HCT116 (cell line): ENCODE measurements at regions not wholly inside any gene's neighbourhood (a gene's known extent, or its start where the extent isn't known, plus 50 kb on each side); places are given as distances from the start of the nearest gene placed in this dataset.

Experiments used
- ATAC-seq: fragments of 200-7000 bp; cut with Tn5 transposase; 2 replicates; pipeline ENCODE4 v1.9.1; 2020; ENCODE audit warnings: mild to moderate bottlenecking, moderate library complexity
- BruUV-seq: library from RNA; stranded (reverse); fragments of 400-500 nt; replicated peaks from 2 replicates; lab custom pipeline; 2021; lab: Mats Ljungman, UMichigan
- CTCF ChIA-PET: fragments of 300-600 bp; sonication (Branson Sonifier 250); formaldehyde crosslinking; loops from one replicate; lab custom pipeline; 2021; ENCODE audit warnings: antibody characterized with exemption; lab: Charles Lee
- POLR2A ChIA-PET: fragments of 300-600, 350-600 bp; sonication (Branson Sonifier 250); formaldehyde crosslinking; loops from one replicate; lab custom pipeline; 2021; ENCODE audit warnings: antibody characterized with exemption; lab: Charles Lee
- RAD21 ChIA-PET, 2 experiments: fragments of 300-600 bp; sonication (Branson Sonifier 250); formaldehyde crosslinking; loops; one replicate each; lab custom pipeline; 2023; ENCODE audit warnings: low total read pairs in 2 of 2; ENCODE audit not compliant: uncharacterized antibody in 2 of 2, unreplicated experiment in 2 of 2, low non-redundant PET in 1 of 2; lab: Charles Lee
- DNase-seq: peaks from one replicate; pipeline ENCODE4 v3.0.0-alpha.2; 2010; ENCODE audit warnings: low read depth, low spot score
- H2AFZ ChIP-seq: fragments of 200-600 bp; shearing (Covaris generic), sonication (generic); 2 replicates; pipeline ENCODE4 v1.6.1; 2017; ENCODE audit warnings: low read depth, mixed run types, mixed read lengths, antibody characterized with exemption, low read length; ENCODE audit not compliant: poor library complexity, severe bottlenecking
- H3K27ac ChIP-seq: 2 replicates; pipeline ENCODE4 v1.5.1; 2012; ENCODE audit warnings: low read depth, low read length
- H3K27me3 ChIP-seq: fragments of 200-600 bp; sonication (generic); 2 replicates; pipeline ENCODE4 v1.6.1; 2016; ENCODE audit warnings: mixed run types, low read length, mixed read lengths; ENCODE audit not compliant: insufficient read depth
- H3K36me3 ChIP-seq, 2 experiments: fragments of 200-500 bp in 1 of 2; fragments of 200-600 bp in 1 of 2; sonication (Bioruptor generic) in 1 of 2; sonication (generic) in 1 of 2; 2 replicates each; pipeline versions ENCODE4 v1.5.1 to v1.6.1; 2014 to 2016; ENCODE audit warnings: low read length in 2 of 2, inconsistent platforms in 1 of 2, mixed read lengths in 1 of 2, mixed run types in 1 of 2; ENCODE audit not compliant: insufficient read depth in 2 of 2, control insufficient read depth in 1 of 2
- H3K4me1 ChIP-seq, 2 experiments: fragments of 200-600 bp in 1 of 2; sonication (generic) in 1 of 2; 2 replicates each; pipeline versions ENCODE4 v1.5.1 to v1.6.1; 2012 to 2017; ENCODE audit warnings: low read length in 2 of 2, inconsistent platforms in 1 of 2, mild to moderate bottlenecking in 1 of 2, mixed read lengths in 1 of 2, mixed run types in 1 of 2, moderate library complexity in 1 of 2; ENCODE audit not compliant: insufficient read depth in 2 of 2, control insufficient read depth in 1 of 2
- H3K4me2 ChIP-seq: fragments of 200-600 bp; sonication (generic); 2 replicates; pipeline ENCODE4 v1.6.1; 2017; ENCODE audit warnings: mixed run types, low read length, mixed read lengths
- H3K4me3 ChIP-seq, 2 experiments: fragments of 200-600 bp in 1 of 2; sonication (generic) in 1 of 2; replicated peaks in 1 of 2; 2 replicates each; pipeline ENCODE4 v1.5.1; 2011 to 2016; ENCODE audit warnings: low read length in 2 of 2, control low read depth in 1 of 2, low read depth in 1 of 2, mild to moderate bottlenecking in 1 of 2, mixed read lengths in 1 of 2, mixed run types in 1 of 2
- H3K79me2 ChIP-seq: fragments of 200-600 bp; sonication (generic); 2 replicates; pipeline ENCODE4 v1.6.1; 2017; ENCODE audit warnings: mild to moderate bottlenecking, mixed run types, low read length, moderate library complexity, mixed read lengths; ENCODE audit not compliant: insufficient read depth
- H3K9ac ChIP-seq: fragments of 200-600 bp; sonication (generic); 2 replicates; pipeline ENCODE4 v1.6.1; 2016; ENCODE audit warnings: low read length, mixed read lengths
- H3K9me2 ChIP-seq: fragments of 200-600 bp; sonication (generic), shearing (Covaris generic); 2 replicates; pipeline ENCODE4 v1.6.1; 2017; ENCODE audit warnings: mixed run types, mild to moderate bottlenecking, moderate library complexity; ENCODE audit not compliant: insufficient read depth
- H3K9me3 ChIP-seq, 2 experiments: fragments of 200-500 bp in 1 of 2; fragments of 200-600 bp in 1 of 2; sonication (Bioruptor generic) in 1 of 2; sonication (generic) in 1 of 2; 2 replicates each; pipeline ENCODE4 v1.6.1; 2014 to 2017; ENCODE audit warnings: low read length in 2 of 2, mixed read lengths in 2 of 2, inconsistent platforms in 1 of 2, low read depth in 1 of 2, mild to moderate bottlenecking in 1 of 2, mixed run types in 1 of 2, moderate library complexity in 1 of 2; ENCODE audit not compliant: control insufficient read depth in 1 of 2, insufficient read depth in 1 of 2
- H4K20me1 ChIP-seq: fragments of 200-600 bp; sonication (generic), shearing (Covaris generic); 2 replicates; pipeline ENCODE4 v1.6.1; 2017; ENCODE audit warnings: mixed run types, mild to moderate bottlenecking, moderate library complexity; ENCODE audit not compliant: insufficient read depth
- CBX3 ChIP-seq: IDR thresholded peaks from 2 replicates; pipeline ENCODE4 v1.6.1; 2012; ENCODE audit warnings: low read depth
- CEBPB ChIP-seq: IDR thresholded peaks from 2 replicates; pipeline ENCODE4 v1.6.1; 2012; ENCODE audit warnings: low read depth
- EGR1 ChIP-seq: IDR thresholded peaks from 2 replicates; pipeline ENCODE4 v1.6.1; 2012; ENCODE audit warnings: low read depth
- ELF1 ChIP-seq: IDR thresholded peaks from 2 replicates; pipeline ENCODE4 v1.6.1; 2012; ENCODE audit warnings: low read depth, borderline replicate concordance
- EZH2phosphoT487 ChIP-seq: fragments of 200-600 bp; IDR thresholded peaks from 2 replicates; pipeline ENCODE4 v1.6.1; 2018; ENCODE audit warnings: antibody characterized with exemption, borderline replicate concordance
- FOSL1 ChIP-seq: IDR thresholded peaks from 2 replicates; pipeline ENCODE4 v1.6.1; 2012; ENCODE audit warnings: low read depth
- POLR2A ChIP-seq: IDR thresholded peaks from 2 replicates; pipeline ENCODE4 v1.7.0; 2011; ENCODE audit warnings: borderline replicate concordance; ENCODE audit not compliant: insufficient read depth, insufficient read length; ENCODE audit errors: extremely low read depth
- POLR2AphosphoS5 ChIP-seq: IDR thresholded peaks from 2 replicates; pipeline ENCODE4 v1.6.1; 2011; ENCODE audit warnings: mild to moderate bottlenecking, low read depth, low read length, moderate library complexity
- RAD21 ChIP-seq: IDR thresholded peaks from 2 replicates; pipeline ENCODE4 v1.6.1; 2012; ENCODE audit warnings: low read depth, mild to moderate bottlenecking
- SIN3A ChIP-seq: IDR thresholded peaks from 2 replicates; pipeline ENCODE4 v1.6.1; 2012; ENCODE audit warnings: low read depth
- SP1 ChIP-seq: IDR thresholded peaks from 2 replicates; pipeline ENCODE4 v1.6.1; 2012; ENCODE audit warnings: low read depth
- SRF ChIP-seq: IDR thresholded peaks from 2 replicates; pipeline ENCODE4 v1.6.1; 2012; ENCODE audit warnings: low read depth
- YY1 ChIP-seq: IDR thresholded peaks from 2 replicates; pipeline ENCODE4 v1.6.1; 2011; ENCODE audit warnings: low read length, low read depth, moderate library complexity, mild to moderate bottlenecking; ENCODE audit not compliant: insufficient replicate concordance; ENCODE audit errors: extremely low read depth
- ZBTB33 ChIP-seq: IDR thresholded peaks from 2 replicates; pipeline ENCODE4 v1.6.1; 2011; ENCODE audit warnings: mild to moderate bottlenecking, low read length, moderate library complexity; ENCODE audit not compliant: insufficient replicate concordance; ENCODE audit errors: extremely low read depth
- intact Hi-C: fragments of 100-400 bp; cut with micrococcal nuclease; formaldehyde crosslinking; loops from 2 replicates; pipeline ENCODE4 v1.10.0; 2022
- TF ChIP-seq, protein P1 (sequence below), 3 experiments: fragments of 200-600 bp in 1 of 3; sonication (generic) in 1 of 3; IDR thresholded peaks in 2 of 3; conservative IDR thresholded peaks in 1 of 3; 2 replicates each; pipeline ENCODE4 v1.5.1; 2012 to 2017; ENCODE audit warnings: low read depth in 2 of 3, low read length in 2 of 3, antibody characterized with exemption in 1 of 3, borderline replicate concordance in 1 of 3, control low read depth in 1 of 3, mild to moderate bottlenecking in 1 of 3, mixed read lengths in 1 of 3, mixed run types in 1 of 3, moderate library complexity in 1 of 3; ENCODE audit not compliant: insufficient read depth in 1 of 3
- TF ChIP-seq, protein P2 (sequence below): IDR thresholded peaks from 2 replicates; pipeline ENCODE4 v1.6.1; 2012

- POLR2A ChIA-PET, result no interaction called here
- no peak overlapping the region for H2AFZ ChIP-seq
- CTCF ChIA-PET, result no interaction called here
Observed at GRCh38 chr2:78301166-78301789, 724.2 kb upstream of the REG3G start.

More at GRCh38 chr2:78301166-78301789, 724.2 kb upstream of the REG3G start:
- ATAC-seq (no peak), DNase-seq (no peak)
- Histone ChIP-seq H3K9me3 (peaks cover 17 to 19% of the 10 kb centered on the region in 2 experiments; a peak in 3 of 4 replicates), H3K79me2 (no peaks in the 10 kb centered on the region), H3K27me3 (no peaks in the 10 kb centered on the region), H3K4me1 (no peaks in the 10 kb centered on the region; a peak in 1 of 4 replicates), H3K9me2 (no peaks in the 10 kb centered on the region), H4K20me1 (no peaks in the 10 kb centered on the region), H3K4me3 (no peak overlapping the region), H3K27ac (no peak overlapping the region), H3K4me2 (no peak overlapping the region), H3K9ac (no peak overlapping the region), H3K36me3 (no peaks in the 10 kb centered on the region)
- intact Hi-C loops, result no loop called here
- BruUV-seq, result no TSS peak
- no peak for TF ChIP-seq FOSL1
- no peak for TF ChIP-seq RAD21
- no peak for TF ChIP-seq ELF1
- TF ChIP-seq, protein P1, sequence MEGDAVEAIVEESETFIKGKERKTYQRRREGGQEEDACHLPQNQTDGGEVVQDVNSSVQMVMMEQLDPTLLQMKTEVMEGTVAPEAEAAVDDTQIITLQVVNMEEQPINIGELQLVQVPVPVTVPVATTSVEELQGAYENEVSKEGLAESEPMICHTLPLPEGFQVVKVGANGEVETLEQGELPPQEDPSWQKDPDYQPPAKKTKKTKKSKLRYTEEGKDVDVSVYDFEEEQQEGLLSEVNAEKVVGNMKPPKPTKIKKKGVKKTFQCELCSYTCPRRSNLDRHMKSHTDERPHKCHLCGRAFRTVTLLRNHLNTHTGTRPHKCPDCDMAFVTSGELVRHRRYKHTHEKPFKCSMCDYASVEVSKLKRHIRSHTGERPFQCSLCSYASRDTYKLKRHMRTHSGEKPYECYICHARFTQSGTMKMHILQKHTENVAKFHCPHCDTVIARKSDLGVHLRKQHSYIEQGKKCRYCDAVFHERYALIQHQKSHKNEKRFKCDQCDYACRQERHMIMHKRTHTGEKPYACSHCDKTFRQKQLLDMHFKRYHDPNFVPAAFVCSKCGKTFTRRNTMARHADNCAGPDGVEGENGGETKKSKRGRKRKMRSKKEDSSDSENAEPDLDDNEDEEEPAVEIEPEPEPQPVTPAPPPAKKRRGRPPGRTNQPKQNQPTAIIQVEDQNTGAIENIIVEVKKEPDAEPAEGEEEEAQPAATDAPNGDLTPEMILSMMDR (IDR thresholded peaks at IDR 0.05 in 2 of 3, conservative IDR thresholded peaks at IDR 0.05 in 1 of 3; ENCODE audit: borderline replicate concordance in 1 of 3, insufficient read depth in 1 of 3, low read depth in 2 of 3, low read length in 2 of 3), result no peak
- no peak for TF ChIP-seq CEBPB
- no peak for TF ChIP-seq POLR2A
- TF ChIP-seq EGR1, result no peak
- TF ChIP-seq POLR2AphosphoS5, result no peak
- no peak for TF ChIP-seq SIN3A
- TF ChIP-seq ZBTB33, result no peak
- no peak for TF ChIP-seq SRF
- TF ChIP-seq CBX3, result no peak
- no peak for TF ChIP-seq EZH2phosphoT487
- TF ChIP-seq, protein P2, sequence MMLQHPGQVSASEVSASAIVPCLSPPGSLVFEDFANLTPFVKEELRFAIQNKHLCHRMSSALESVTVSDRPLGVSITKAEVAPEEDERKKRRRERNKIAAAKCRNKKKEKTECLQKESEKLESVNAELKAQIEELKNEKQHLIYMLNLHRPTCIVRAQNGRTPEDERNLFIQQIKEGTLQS, result no peak
- no peak for TF ChIP-seq SP1
- no peak for TF ChIP-seq YY1
- RAD21 ChIA-PET, result no interaction called here
